B cell (primary cell): ENCODE measurements at regions not wholly inside any gene's neighbourhood (a gene's known extent, or its start where the extent isn't known, plus 50 kb on each side); places are given as distances from the start of the nearest gene placed in this dataset.

Source experiments
- ATAC-seq: fragments of 200-7000 bp; cut with Tn5 transposase; one replicate; pipeline ENCODE4 v1.10.0; 2021; ENCODE audit warnings: low read depth, mild to moderate bottlenecking, moderate number of reproducible peaks, moderate library complexity
- CTCF ChIA-PET: fragments of 350-600 bp; sonication (Branson Sonifier 250); formaldehyde crosslinking; loops from one replicate; lab custom pipeline; 2021; ENCODE audit warnings: antibody characterized with exemption, inconsistent platforms; lab: Charles Lee
- POLR2A ChIA-PET: fragments of 350-600 bp; sonication (Branson Sonifier 250); formaldehyde crosslinking; loops from one replicate; lab custom pipeline; 2021; ENCODE audit warnings: antibody characterized with exemption; lab: Charles Lee
- DNase-seq: peaks from one replicate; pipeline ENCODE4 v3.0.0; 2013
- H2AFZ ChIP-seq: 2 replicates; pipeline ENCODE4 v1.6.1; 2012; ENCODE audit warnings: mild to moderate bottlenecking, low read depth, low read length; ENCODE audit not compliant: insufficient read depth, poor library complexity, severe bottlenecking
- H3K27ac ChIP-seq, 2 donors: 1 replicate in 1 of 2; 2 replicates in 1 of 2; pipeline ENCODE4 v1.5.1; 2012 to 2013; ENCODE audit warnings: low read length in 2 of 2, mild to moderate bottlenecking in 2 of 2, moderate library complexity in 1 of 2
- H3K27me3 ChIP-seq, 4 experiments: fragments of 200-600 bp in 1 of 4; sonication (generic) in 1 of 4; replicated peaks in 1 of 4; 1 replicate in 2 of 4; 2 replicates in 2 of 4; pipeline versions ENCODE4 v1.6.1 to v1.7.0; 2013 to 2016; ENCODE audit warnings: low read length in 3 of 4, mild to moderate bottlenecking in 2 of 4, mixed read lengths in 1 of 4, moderate library complexity in 1 of 4; ENCODE audit not compliant: insufficient read depth in 4 of 4, control insufficient read depth in 3 of 4; ENCODE audit errors: control extremely low read depth in 1 of 4
- H3K36me3 ChIP-seq, 2 experiments: replicated peaks in 1 of 2; 1 replicate in 1 of 2; 2 replicates in 1 of 2; pipeline versions ENCODE4 v1.6.1 to v1.7.1; 2013; ENCODE audit warnings: low read length in 1 of 2; ENCODE audit not compliant: insufficient read depth in 2 of 2, control insufficient read depth in 1 of 2; ENCODE audit errors: control extremely low read depth in 1 of 2, extremely low read depth in 1 of 2
- H3K4me1 ChIP-seq, 2 donors: fragments of 200-600 bp in 1 of 2; sonication (generic) in 1 of 2; 1 replicate in 1 of 2; 2 replicates in 1 of 2; pipeline versions ENCODE4 v1.5.1 to v1.6.1; 2013 to 2017; ENCODE audit warnings: low read length in 2 of 2; ENCODE audit not compliant: control insufficient read depth in 2 of 2, insufficient read depth in 2 of 2
- H3K4me2 ChIP-seq: replicated peaks from 2 replicates; pipeline ENCODE3; 2012; ENCODE audit warnings: mild to moderate bottlenecking, low read depth, low read length; ENCODE audit not compliant: poor library complexity, severe bottlenecking
- H3K4me3 ChIP-seq, 5 experiments: fragments of 200-600 bp in 1 of 5; sonication (generic) in 1 of 5; 1 replicate in 3 of 5; 2 replicates in 2 of 5; pipeline versions ENCODE4 v1.5.1 to v1.7.0; 2011 to 2016; ENCODE audit warnings: low read length in 4 of 5, mild to moderate bottlenecking in 4 of 5, low read depth in 2 of 5, control low read depth in 1 of 5, moderate library complexity in 1 of 5; ENCODE audit not compliant: insufficient read depth in 1 of 5; ENCODE audit errors: control extremely low read depth in 1 of 5, extremely low read depth in 1 of 5
- H3K79me2 ChIP-seq: fragments of 200-600 bp; sonication (generic); one replicate; pipeline ENCODE4 v1.6.0; 2016; ENCODE audit warnings: low read length; ENCODE audit not compliant: control insufficient read depth, insufficient read depth
- H3K9ac ChIP-seq: fragments of 200-600 bp; sonication (generic); 2 replicates; pipeline ENCODE4 v1.6.1; 2017; ENCODE audit warnings: mild to moderate bottlenecking, low read length, moderate library complexity
- H3K9me3 ChIP-seq, 3 donors: one replicate each; pipeline versions ENCODE4 v1.6.1 to v1.7.1; 2013; ENCODE audit warnings: low read length in 2 of 3; ENCODE audit not compliant: control insufficient read depth in 2 of 3, insufficient read depth in 1 of 3; ENCODE audit errors: control extremely low read depth in 1 of 3
- H4K20me1 ChIP-seq: 2 replicates; pipeline ENCODE4 v1.6.0; 2012; ENCODE audit warnings: mild to moderate bottlenecking, low read length; ENCODE audit not compliant: insufficient read depth, control insufficient read depth, poor library complexity, severe bottlenecking
- H3K27ac Mint-ChIP-seq: one replicate; pipeline ENCODE4 v1.8.0; 2021; ENCODE audit warnings: mixed read lengths
- H3K27me3 Mint-ChIP-seq: one replicate; pipeline ENCODE4 v1.8.0; 2021; ENCODE audit warnings: mixed read lengths
- H3K4me1 Mint-ChIP-seq: one replicate; pipeline ENCODE4 v1.8.0; 2021; ENCODE audit warnings: mixed read lengths
- H3K4me3 Mint-ChIP-seq: one replicate; pipeline ENCODE4 v1.8.0; 2021; ENCODE audit warnings: mixed read lengths
- H3K9me3 Mint-ChIP-seq: one replicate; pipeline ENCODE4 v1.8.0; 2022; ENCODE audit warnings: mixed read lengths; ENCODE audit not compliant: insufficient read depth
- CTCF ChIP-seq: fragments of 200-600 bp; IDR thresholded peaks from one replicate; pipeline ENCODE4 v1.8.0; 2022; ENCODE audit warnings: antibody characterized with exemption, mild to moderate bottlenecking
- EZH2 ChIP-seq: IDR thresholded peaks from 2 replicates; pipeline ENCODE4 v1.6.1; 2012; ENCODE audit warnings: borderline replicate concordance, low read depth, mild to moderate bottlenecking, moderate library complexity, low read length; ENCODE audit not compliant: insufficient read depth, poor library complexity, severe bottlenecking
- WGBS: methylation state at CpG from one replicate; pipeline ENCODE4 v1.1.5; 2013; ENCODE audit warnings: missing lambda C conversion rate; ENCODE audit not compliant: insufficient coverage; 5-methylcytosine and 5-hydroxymethylcytosine counted together
- intact Hi-C: fragments of 100-400 bp; cut with micrococcal nuclease; formaldehyde crosslinking; loops from one replicate; pipeline ENCODE4 v1.10.0; 2022

- Mint-ChIP-seq H3K27ac (no peak overlapping the region), H3K27me3 (peaks cover 20% of the 10 kb centered on the region), H3K4me3 (no peak overlapping the region), H3K9me3 (no peaks in the 10 kb centered on the region), H3K4me1 (no peaks in the 10 kb centered on the region)
- Histone ChIP-seq H3K27ac (no peak overlapping the region), H3K79me2 (no peaks in the 10 kb centered on the region), H4K20me1 (no peaks in the 10 kb centered on the region), H2AFZ (no peak overlapping the region), H3K27me3 (peaks cover 0 to 4% (median 0%) of the 10 kb centered on the region in 4 experiments), H3K4me1 (no peaks in the 10 kb centered on the region), H3K36me3 (no peaks in the 10 kb centered on the region), H3K4me2 (no peak overlapping the region), H3K9ac (no peak overlapping the region), H3K9me3 (no peaks in the 10 kb centered on the region), H3K4me3 (no peak overlapping the region)
- ChIA-PET POLR2A (no interaction called here), CTCF (no interaction called here)
- ATAC-seq: no peak
- no peak for DNase-seq
- intact Hi-C loops: no loop called here
- TF ChIP-seq CTCF (no peak), EZH2 (no peak)
Observed at GRCh38 chr3:30964612-30965011, 70.2 kb upstream of the GADL1 start.

- H3K27me3 ChIP-seq: peaks cover 0 to 4% (median 0%) of the 10 kb centered on the region in 4 experiments
- H3K27ac ChIP-seq: no peak overlapping the region
- H3K4me3 ChIP-seq: no peak overlapping the region
- ChIA-PET POLR2A (no interaction called here), CTCF (interaction anchor here (0.6 kb wide), 1 partner anchor 159 kb away, joined by 3 read pairs; no protein-coding TSS in a partner anchor)
- H3K4me1 Mint-ChIP-seq: no peaks in the 10 kb centered on the region
- no peaks in the 10 kb centered on the region for H4K20me1 ChIP-seq
- no peak overlapping the region for H2AFZ ChIP-seq
- no peaks in the 10 kb centered on the region for H3K9me3 ChIP-seq
- no peak for TF ChIP-seq EZH2
- TF ChIP-seq CTCF: no peak
- H3K4me2 ChIP-seq: no peak overlapping the region
- WGBS: no CpG with 5 or more reads among the region's 7 CpGs
- DNase-seq (no peak), ATAC-seq (no peak)
- no peak overlapping the region for H3K9ac ChIP-seq
- no peak overlapping the region for H3K4me3 Mint-ChIP-seq
- no peaks in the 10 kb centered on the region for H3K9me3 Mint-ChIP-seq
- intact Hi-C loops: no loop called here
- no peaks in the 10 kb centered on the region for H3K79me2 ChIP-seq
- H3K36me3 ChIP-seq: no peaks in the 10 kb centered on the region
- H3K27me3 Mint-ChIP-seq: peaks cover 20% of the 10 kb centered on the region
- H3K4me1 ChIP-seq: no peaks in the 10 kb centered on the region
- no peak overlapping the region for H3K27ac Mint-ChIP-seq
Observed at GRCh38 chr3:30966896-30967295, 72.4 kb upstream of the GADL1 start.
